ENCODE measurements at regions not wholly inside any gene's neighbourhood (a gene's known extent, or its start where the extent isn't known, plus 50 kb on each side); places are given as distances from the start of the nearest gene placed in this dataset.
"Not testable (repeated sequence)": the region's sequence is repeated elsewhere in the genome, so short reads cannot be mapped to it uniquely, and the experiment has no call there.

GRCh38 chr17:63019138-63019873 lies 53.3 kb downstream of the TANC2 start:
- DNase-seq, result no peak

GRCh38 chr17:63022567-63022966 lies 56.5 kb downstream of the TANC2 start:
- DNase-seq, result no peak

GRCh38 chr17:63023049-63023448 lies 57.0 kb downstream of the TANC2 start:
- DNase-seq, result no peak

GRCh38 chr17:63024201-63024600 lies 58.2 kb downstream of the TANC2 start:
- no peak for DNase-seq

- DNase-seq, result no peak
Measured at GRCh38 chr17:63024716-63025115, 58.7 kb downstream of the TANC2 start.

GRCh38 chr17:63025637-63026036 lies 59.6 kb downstream of the TANC2 start:
- not testable (repeated sequence) for DNase-seq

GRCh38 chr17:63029541-63029940 lies 63.5 kb downstream of the TANC2 start:
- no peak for DNase-seq

GRCh38 chr17:63032142-63032541 lies 66.1 kb downstream of the TANC2 start:
- DNase-seq, result no peak

GRCh38 chr17:63033142-63033541 lies 67.1 kb downstream of the TANC2 start:
- no peak for DNase-seq

GRCh38 chr17:63035271-63035670 lies 69.2 kb downstream of the TANC2 start:
- no peak for DNase-seq

GRCh38 chr17:63035695-63036094 lies 69.7 kb downstream of the TANC2 start:
- no peak for DNase-seq

- DNase-seq, result no peak
Measured at GRCh38 chr17:63039342-63039741, 73.3 kb downstream of the TANC2 start.

GRCh38 chr17:63039899-63040602 lies 74.0 kb downstream of the TANC2 start:
- DNase-seq, result no peak

- no peak for DNase-seq
Measured at GRCh38 chr17:63040816-63041215, 74.8 kb downstream of the TANC2 start.

- no peak for DNase-seq
Measured at GRCh38 chr17:63041251-63041650, 75.2 kb downstream of the TANC2 start.

- DNase-seq, result no peak
Measured at GRCh38 chr17:63041722-63042121, 75.7 kb downstream of the TANC2 start.

GRCh38 chr17:63042256-63042812 lies 76.3 kb downstream of the TANC2 start:
- no peak for DNase-seq

GRCh38 chr17:63057560-63057959 lies 91.5 kb downstream of the TANC2 start:
- not testable (repeated sequence) for DNase-seq

- no peak for DNase-seq
Measured at GRCh38 chr17:63066158-63066813, 100.3 kb downstream of the TANC2 start.

- no peak for DNase-seq
Measured at GRCh38 chr17:63069245-63069644, 103.2 kb downstream of the TANC2 start.

- no peak for DNase-seq
Measured at GRCh38 chr17:63070031-63070430, 104.0 kb downstream of the TANC2 start.

GRCh38 chr17:63071797-63072196 lies 105.8 kb downstream of the TANC2 start:
- no peak for DNase-seq

- DNase-seq, result no peak
Measured at GRCh38 chr17:63075969-63076368, 109.9 kb downstream of the TANC2 start.

- DNase-seq, result no peak
Measured at GRCh38 chr17:63078707-63079106, 112.7 kb downstream of the TANC2 start.

Measured in CD4-positive, alpha-beta T cell treated with Interleukin-4 for 1 hour (primary cell).